SKM-1 treated with dmso at 0.1 percent for 144 hours (cell line): ENCODE measurements at regions not wholly inside any gene's neighbourhood (a gene's known extent, or its start where the extent isn't known, plus 50 kb on each side); places are given as distances from the start of the nearest gene placed in this dataset.

ENCODE experiments used
- DNase-seq: peaks from one replicate; lab custom pipeline; 2025; ENCODE audit not compliant: unreplicated experiment; lab: John Stamatoyannopoulos, UW

DNA sequence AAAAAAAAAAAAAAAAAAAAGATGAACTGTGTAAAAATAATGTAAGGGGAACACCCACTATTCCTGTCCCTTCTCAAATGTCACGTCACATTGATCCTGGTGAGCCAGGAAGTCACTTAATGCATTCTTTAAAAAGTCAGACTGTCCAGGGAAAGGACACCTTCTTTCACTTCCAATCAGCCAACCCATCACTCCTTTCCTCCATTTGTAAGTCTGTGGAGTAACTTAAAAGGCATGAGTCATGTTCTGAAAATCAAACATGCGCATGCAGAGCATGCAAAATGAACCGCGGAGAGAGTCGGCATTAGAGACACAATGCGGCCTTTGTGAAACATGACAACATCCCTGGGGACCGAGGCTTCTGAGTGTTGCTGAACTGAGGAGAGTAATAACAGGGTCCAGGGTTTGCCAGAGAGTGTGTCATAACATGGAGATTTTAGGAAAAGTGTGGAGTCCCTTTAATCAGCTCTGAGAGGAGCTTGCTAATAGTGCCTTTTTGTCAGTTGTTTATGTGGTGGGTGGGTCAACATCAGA, 77.6 kb upstream of the SEMA6A start:
- no peak for DNase-seq

DNA sequence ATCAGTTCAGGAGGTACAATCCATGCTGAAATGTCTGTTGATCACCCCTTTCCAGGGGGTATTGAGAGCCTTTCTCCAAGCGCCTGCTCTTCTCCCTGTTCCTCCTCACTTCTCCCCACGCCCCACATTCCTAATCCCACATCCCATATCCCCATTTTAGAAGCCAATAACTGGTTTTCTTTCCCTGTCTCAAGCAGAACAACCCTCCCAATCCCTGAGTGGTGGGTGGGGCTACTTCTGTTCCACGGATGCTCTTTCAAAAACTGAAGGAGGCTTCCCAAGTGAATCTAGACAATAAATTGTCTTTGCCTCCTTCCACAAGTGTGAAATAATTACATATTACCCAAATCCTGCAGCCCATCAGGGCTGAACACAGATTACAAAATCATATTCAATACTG, 77.0 kb upstream of the SEMA6A start:
- no peak for DNase-seq

- DNase-seq: no peak
These were observed 76.3 kb upstream of the SEMA6A start for GRCh38 chr5:116650964-116651363.

- no peak for DNase-seq
These were observed 75.9 kb upstream of the SEMA6A start for GRCh38 chr5:116650544-116650943.

DNA sequence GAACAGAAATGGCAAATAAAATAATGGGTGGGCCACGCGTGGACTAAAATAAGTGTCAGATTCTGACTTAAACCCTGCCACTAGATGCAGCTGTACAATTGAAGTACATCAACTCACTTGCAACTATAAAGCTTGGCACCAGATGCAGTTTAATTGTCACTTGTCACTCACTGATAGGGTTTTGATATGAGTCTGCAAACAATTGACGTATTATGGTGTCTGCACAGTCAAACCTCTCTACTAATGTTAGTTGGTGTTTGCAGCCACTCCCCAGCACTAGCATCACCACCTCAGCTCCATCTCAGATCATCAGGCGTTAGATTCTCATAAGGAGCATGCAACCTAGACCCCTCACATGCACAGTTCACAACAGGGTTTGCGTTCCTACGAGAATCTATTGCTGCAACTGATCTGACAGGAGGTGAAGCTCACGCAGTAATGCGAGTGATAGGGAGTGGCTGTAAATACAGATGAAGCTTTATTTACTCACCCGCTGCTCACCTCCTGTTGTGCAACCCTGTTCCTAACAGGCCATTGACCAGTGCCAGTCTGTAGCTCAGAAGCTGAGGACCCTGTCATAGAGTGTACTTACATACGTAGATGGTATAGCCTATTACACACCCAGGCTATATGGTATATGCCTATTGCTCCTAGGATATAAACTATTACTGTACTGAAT, 72.1 kb upstream of the SEMA6A start:
- DNase-seq: no peak

GRCh38 chr5:116645627-116646026, 71.0 kb upstream of the SEMA6A start:
- no peak for DNase-seq

DNA sequence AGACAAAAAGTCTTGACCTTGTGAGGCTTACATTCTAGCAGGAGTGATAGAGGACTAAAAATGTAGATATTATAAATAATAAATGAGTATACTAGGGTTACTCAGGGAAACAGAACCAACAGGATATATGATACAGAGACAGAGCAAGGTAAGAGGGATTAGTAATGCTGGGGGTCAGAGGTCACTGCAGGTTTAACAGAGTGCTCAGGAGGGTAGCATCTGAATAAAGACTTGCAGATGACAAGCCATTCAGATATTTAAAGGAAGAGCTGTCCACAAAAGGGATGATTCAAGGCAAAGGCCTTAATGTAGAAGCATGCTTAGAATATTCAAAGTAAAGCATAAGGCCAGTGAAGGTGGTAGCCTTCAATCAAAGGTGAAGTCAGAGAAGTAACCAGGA, 65.6 kb upstream of the SEMA6A start:
- DNase-seq: no peak

- DNase-seq: no peak
These were observed 62.6 kb upstream of the SEMA6A start for GRCh38 chr5:116637149-116637740.

- no peak for DNase-seq
These were observed 58.3 kb upstream of the SEMA6A start for GRCh38 chr5:116632890-116633289.

DNA sequence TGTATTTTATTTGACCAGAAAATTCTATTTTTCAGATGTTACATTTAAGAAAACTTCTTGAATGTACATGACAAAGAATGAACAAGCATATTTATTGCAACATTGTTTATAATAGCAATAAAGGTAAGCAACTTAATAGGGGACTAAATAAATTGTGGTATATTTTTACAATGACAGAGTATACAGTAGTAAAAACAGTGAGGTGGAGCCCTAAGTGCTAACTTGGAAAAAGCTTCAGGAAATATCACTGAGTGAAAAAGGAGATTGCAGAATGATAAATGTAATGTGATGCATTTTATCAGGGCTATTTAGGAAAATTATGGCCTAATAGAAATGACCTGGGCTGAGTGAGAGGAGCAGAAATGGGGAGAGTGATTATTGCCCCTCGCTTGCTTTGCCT, 56.5 kb upstream of the SEMA6A start:
- no peak for DNase-seq

DNA sequence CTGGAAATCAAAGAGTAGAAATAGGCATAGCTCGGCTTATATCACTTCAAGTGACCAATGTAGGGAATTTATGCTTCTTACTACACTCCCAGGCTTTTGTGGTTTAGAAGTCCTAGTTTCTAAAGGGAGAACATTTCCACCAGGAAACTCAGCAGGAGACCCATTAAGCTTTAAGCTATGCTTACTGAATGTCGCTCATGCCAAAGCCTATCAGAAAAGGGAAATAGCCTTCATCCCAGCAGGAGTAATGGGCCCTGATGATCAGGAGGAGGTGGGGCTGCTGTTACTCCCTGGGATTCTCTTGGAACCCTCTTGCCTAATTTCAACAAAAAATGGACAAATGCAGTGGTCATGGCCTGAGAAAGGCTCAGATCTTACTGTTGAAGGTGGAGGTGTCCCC, 54.5 kb upstream of the SEMA6A start:
- DNase-seq: no peak

GRCh38 chr5:116626945-116627679, 52.5 kb upstream of the SEMA6A start:
- DNase-seq: no peak

DNA sequence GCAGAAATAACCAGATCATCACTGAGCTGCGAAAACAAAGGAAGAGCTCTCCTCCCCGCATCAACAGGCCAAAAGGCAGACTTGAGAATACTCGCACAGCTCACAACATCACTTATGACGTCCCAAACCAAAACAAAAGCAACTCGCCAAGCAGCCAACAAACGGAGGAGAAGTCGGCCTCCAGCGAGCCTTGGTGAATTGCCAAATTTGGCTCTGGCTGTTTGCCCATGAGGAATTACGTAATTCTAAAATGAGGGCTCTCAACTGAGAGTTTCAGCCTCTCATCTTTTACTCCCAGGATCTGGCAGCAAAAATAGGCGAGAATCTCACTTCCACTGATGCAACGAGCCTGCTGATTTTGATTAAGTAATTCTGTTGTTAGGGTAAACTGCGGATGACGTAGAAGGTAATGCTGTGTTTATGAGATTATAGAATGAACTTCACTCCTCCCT, 51.7 kb upstream of the SEMA6A start:
- DNase-seq: no peak
